NT2/D1 (cell line): ENCODE measurements at regions not wholly inside any gene's neighbourhood (a gene's known extent, or its start where the extent isn't known, plus 50 kb on each side); places are given as distances from the start of the nearest gene placed in this dataset.

ENCODE experiments used
- DNase-seq: peaks from one replicate; pipeline ENCODE4 v3.0.0-alpha.2; 2011; ENCODE audit warnings: low read depth, low spot score
- H3K27me3 ChIP-seq: 2 replicates; pipeline ENCODE4 v1.6.0; 2011; ENCODE audit warnings: mild to moderate bottlenecking; ENCODE audit not compliant: insufficient read length, insufficient read depth
- H3K36me3 ChIP-seq: 2 replicates; pipeline ENCODE4 v1.6.1; 2011; ENCODE audit warnings: mild to moderate bottlenecking, low read length, mixed read lengths; ENCODE audit not compliant: insufficient read depth, insufficient read length
- H3K4me1 ChIP-seq: 2 replicates; pipeline ENCODE4 v1.5.1; 2011; ENCODE audit not compliant: insufficient read depth, insufficient read length
- H3K4me3 ChIP-seq: 2 replicates; pipeline ENCODE4 v1.5.1; 2011; ENCODE audit warnings: low read depth; ENCODE audit not compliant: insufficient read length
- H3K9ac ChIP-seq: 2 replicates; pipeline ENCODE4 v1.6.0; 2011; ENCODE audit warnings: low read depth; ENCODE audit not compliant: insufficient read length
- H3K9me3 ChIP-seq: 2 replicates; pipeline ENCODE4 v1.5.1; 2011; ENCODE audit warnings: mild to moderate bottlenecking, low read length; ENCODE audit not compliant: insufficient read depth
- SUZ12 ChIP-seq: IDR thresholded peaks from 2 replicates; pipeline ENCODE4 v1.6.1; 2011; ENCODE audit not compliant: insufficient read length, insufficient read depth; ENCODE audit errors: extremely low read depth
- YY1 ChIP-seq: IDR thresholded peaks from 2 replicates; pipeline ENCODE4 v1.6.1; 2011; ENCODE audit not compliant: insufficient read length, insufficient read depth
- ZNF274 ChIP-seq: IDR thresholded peaks from 2 replicates; pipeline ENCODE4 v1.6.1; 2011; ENCODE audit warnings: mild to moderate bottlenecking, low read depth, low read length

DNA sequence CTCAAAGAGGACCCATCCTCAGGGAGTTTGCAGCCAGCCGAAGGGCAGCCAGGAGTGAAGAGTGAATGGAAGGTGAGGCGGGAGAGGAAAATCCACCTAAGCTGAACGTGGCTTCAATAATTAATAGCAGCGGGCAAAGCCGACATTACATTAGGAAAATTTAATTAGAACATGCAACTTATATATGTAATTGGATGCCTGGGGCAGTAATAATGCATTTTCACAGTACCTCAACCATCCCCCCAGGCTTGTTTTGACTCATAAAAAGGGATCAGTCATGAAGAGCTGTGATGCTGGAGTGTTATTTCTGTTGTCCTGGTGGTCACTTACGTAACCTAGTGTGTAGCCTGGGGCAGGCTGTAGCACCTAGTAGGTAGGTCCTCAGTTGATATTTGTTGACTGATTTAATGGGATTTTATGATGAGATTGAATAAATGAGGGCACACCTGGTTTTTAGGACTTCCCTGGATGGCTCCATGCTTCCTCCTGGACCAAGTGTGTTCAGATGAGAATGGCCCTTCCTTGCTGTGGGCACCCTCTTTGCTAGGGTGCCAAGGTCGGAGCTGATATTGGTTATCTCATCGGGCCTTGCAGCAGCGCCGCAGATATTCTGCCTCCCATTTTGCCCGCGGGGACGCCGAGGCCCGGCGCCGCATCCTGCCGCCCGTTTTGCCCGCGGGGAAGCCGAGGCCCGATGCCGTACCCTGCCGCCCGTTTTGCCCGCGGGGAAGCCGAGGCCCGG, 128.8 kb downstream of the CDH26 start:
- no peaks in the 10 kb centered on the region for H3K36me3 ChIP-seq
- TF ChIP-seq ZNF274, result no peak
- TF ChIP-seq YY1, result no peak
- no peak for TF ChIP-seq SUZ12
- no peaks in the 10 kb centered on the region for H3K4me1 ChIP-seq
- DNase-seq, result no peak
- no peak overlapping the region for H3K9ac ChIP-seq
- no peaks in the 10 kb centered on the region for H3K9me3 ChIP-seq
- H3K27me3 ChIP-seq, result peaks cover 6% of the 10 kb centered on the region
- H3K4me3 ChIP-seq, result no peak overlapping the region

DNA sequence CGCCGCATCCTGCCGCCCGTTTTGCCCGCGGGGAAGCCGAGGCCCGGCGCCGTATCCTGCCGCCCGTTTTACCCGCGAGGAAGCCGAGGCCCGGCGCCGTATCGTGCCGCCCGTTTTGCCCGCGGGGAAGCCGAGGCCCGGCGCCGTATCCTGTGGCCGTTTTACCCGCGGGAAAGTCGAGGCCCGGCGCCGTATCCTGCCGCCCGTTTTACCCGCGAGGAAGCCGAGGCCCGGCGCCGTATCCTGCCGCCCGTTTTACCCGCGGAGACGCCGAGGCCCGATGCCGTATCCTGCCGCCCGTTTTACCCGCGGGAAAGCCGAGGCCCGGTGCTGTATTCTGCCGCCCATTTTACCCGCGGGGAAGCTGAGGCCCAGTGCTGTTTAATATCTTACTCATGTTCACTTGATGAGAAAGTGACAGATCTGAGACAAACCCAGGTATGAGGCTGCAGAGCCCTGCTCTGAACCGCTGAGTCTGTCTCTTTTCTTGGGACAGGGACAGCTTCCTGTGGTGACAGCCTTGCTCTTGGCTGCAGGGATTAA, 129.4 kb downstream of the CDH26 start:
- H3K36me3 ChIP-seq, result no peaks in the 10 kb centered on the region
- H3K4me1 ChIP-seq, result no peaks in the 10 kb centered on the region
- H3K4me3 ChIP-seq, result no peak overlapping the region
- no peak for DNase-seq
- TF ChIP-seq YY1 (no peak), SUZ12 (no peak), ZNF274 (no peak)
- peaks cover 6% of the 10 kb centered on the region for H3K27me3 ChIP-seq
- H3K9me3 ChIP-seq, result no peaks in the 10 kb centered on the region
- no peak overlapping the region for H3K9ac ChIP-seq

DNA sequence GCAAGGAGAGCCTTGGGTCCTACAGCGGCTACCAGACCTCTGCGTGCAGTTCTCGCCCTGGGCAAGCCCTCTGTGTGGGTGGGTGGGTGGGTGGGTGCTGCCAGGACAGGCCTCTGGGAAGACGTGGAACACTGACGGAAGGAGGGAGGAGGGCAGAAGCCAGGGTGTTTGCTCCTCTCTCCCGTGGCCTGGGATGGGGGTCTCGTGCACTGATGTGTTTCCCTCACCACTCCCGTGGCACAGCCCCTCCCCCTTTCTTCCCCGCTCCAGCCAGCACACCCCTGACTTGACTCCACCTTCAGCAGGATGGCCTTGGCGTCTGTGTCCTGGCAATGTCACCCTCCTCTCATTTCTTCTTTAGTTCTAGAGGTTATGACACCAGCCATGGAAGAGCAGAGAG, 130.0 kb downstream of the CDH26 start:
- DNase-seq, result no peak
- TF ChIP-seq SUZ12 (no peak), ZNF274 (no peak), YY1 (no peak)
- Histone ChIP-seq H3K36me3 (no peaks in the 10 kb centered on the region), H3K9ac (no peak overlapping the region), H3K27me3 (peaks cover 6% of the 10 kb centered on the region), H3K4me3 (no peak overlapping the region), H3K4me1 (no peaks in the 10 kb centered on the region), H3K9me3 (peaks cover 4% of the 10 kb centered on the region; the same call in 1 of the 2 replicates)

DNA sequence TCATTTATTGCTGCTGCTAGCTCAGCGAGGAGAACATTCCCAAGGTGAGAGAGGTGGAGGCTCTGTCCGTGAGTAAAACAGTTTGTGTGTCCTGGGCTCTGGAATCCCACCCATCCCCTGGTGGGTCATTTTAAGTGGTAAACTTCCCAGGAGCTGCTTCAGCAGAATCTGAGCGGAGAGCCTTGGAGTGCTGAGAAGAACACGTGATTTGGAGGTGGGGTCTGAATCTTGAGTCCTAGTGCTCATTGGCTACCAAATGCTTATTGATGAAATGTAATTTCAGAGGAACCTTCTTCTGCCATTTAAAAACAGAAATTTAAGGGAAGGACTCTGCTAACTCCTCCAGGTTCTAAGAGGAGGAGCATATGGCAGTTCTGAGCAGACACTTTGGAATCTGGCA, 132.4 kb downstream of the CDH26 start:
- no peak overlapping the region for H3K4me3 ChIP-seq
- H3K9me3 ChIP-seq, result peaks cover 6% of the 10 kb centered on the region; the same call in 1 of the 2 replicates
- TF ChIP-seq YY1 (no peak), ZNF274 (no peak), SUZ12 (no peak)
- H3K9ac ChIP-seq, result no peak overlapping the region
- no peak for DNase-seq
- H3K4me1 ChIP-seq, result no peaks in the 10 kb centered on the region
- peaks cover 6% of the 10 kb centered on the region for H3K27me3 ChIP-seq
- no peaks in the 10 kb centered on the region for H3K36me3 ChIP-seq

DNA sequence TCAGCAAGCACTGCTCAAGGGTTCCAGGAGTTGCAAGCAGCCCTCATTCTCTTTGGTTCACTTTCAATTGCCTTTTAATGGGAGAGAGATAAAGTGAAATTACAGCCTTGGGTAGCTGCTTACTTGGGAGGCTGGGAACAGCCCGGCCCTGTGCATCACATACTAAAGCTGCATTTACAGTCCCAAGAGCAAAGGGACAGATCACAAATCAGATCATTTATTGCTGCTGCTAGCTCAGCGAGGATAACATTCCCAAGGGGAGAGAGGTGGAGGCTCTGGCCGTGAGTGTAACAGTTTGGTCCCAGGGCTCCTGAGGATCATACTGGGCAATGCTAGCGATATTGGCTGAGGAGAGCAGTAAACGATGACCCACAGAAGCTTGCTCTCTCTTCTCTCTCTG, 133.1 kb downstream of the CDH26 start:
- no peaks in the 10 kb centered on the region for H3K36me3 ChIP-seq
- H3K9ac ChIP-seq, result no peak overlapping the region
- H3K27me3 ChIP-seq, result peaks cover 1% of the 10 kb centered on the region
- H3K9me3 ChIP-seq, result peaks cover 6% of the 10 kb centered on the region; the same call in 1 of the 2 replicates
- no peak overlapping the region for H3K4me3 ChIP-seq
- H3K4me1 ChIP-seq, result no peaks in the 10 kb centered on the region
- no peak for DNase-seq
- no peak for TF ChIP-seq YY1
- TF ChIP-seq ZNF274, result no peak
- TF ChIP-seq SUZ12, result no peak

DNA sequence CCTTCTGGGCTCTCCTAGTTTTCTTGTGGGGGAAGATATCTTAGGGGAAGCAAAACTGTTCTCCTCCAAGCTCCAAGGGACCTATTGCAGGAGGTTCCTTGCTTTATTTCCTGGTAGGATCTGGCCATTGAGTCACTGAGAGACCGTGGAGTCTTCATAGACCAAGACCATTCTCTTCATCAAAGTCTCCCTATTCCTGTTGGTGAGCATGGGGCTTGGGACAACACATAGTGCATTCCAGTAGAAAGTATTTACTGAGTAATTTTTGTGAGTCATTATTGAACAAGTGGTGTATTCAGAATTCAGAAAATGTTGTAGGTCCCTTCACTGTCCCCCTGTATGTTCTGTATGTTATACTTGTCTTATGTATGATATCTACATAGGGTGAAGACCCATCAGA, 133.6 kb downstream of the CDH26 start:
- H3K4me3 ChIP-seq, result no peak overlapping the region
- H3K27me3 ChIP-seq, result peaks cover 2% of the 10 kb centered on the region
- no peak overlapping the region for H3K9ac ChIP-seq
- no peak for TF ChIP-seq YY1
- H3K9me3 ChIP-seq, result peaks cover 6% of the 10 kb centered on the region; the same call in 1 of the 2 replicates
- no peaks in the 10 kb centered on the region for H3K4me1 ChIP-seq
- no peaks in the 10 kb centered on the region for H3K36me3 ChIP-seq
- DNase-seq, result no peak

DNA sequence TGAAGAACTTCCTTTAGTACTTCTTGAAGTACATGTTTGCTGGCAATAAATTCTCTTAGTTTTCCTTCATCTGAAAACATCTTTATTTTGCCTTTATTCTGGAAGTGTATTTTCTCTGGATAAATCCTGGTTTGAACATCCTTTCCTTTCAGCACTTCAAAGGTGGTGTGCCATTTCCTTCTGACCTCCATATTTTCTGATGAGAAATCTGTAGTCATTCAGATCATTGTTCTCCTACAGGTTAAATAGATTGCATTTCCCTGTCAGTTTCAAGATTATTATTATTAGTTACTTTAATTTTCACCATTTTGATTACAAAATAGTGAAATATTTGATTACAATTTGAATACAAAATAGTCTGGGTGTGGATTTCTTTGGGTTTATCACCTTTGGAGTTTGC, 134.5 kb downstream of the CDH26 start:
- no peak for DNase-seq
- peaks cover 8% of the 10 kb centered on the region; the same call in 1 of the 2 replicates for H3K9me3 ChIP-seq
- no peaks in the 10 kb centered on the region for H3K36me3 ChIP-seq
- H3K4me1 ChIP-seq, result no peaks in the 10 kb centered on the region
- H3K4me3 ChIP-seq, result no peak overlapping the region
- TF ChIP-seq YY1 (no peak), ZNF274 (no peak), SUZ12 (no peak)
- peaks cover 2% of the 10 kb centered on the region for H3K27me3 ChIP-seq
- H3K9ac ChIP-seq, result no peak overlapping the region

DNA sequence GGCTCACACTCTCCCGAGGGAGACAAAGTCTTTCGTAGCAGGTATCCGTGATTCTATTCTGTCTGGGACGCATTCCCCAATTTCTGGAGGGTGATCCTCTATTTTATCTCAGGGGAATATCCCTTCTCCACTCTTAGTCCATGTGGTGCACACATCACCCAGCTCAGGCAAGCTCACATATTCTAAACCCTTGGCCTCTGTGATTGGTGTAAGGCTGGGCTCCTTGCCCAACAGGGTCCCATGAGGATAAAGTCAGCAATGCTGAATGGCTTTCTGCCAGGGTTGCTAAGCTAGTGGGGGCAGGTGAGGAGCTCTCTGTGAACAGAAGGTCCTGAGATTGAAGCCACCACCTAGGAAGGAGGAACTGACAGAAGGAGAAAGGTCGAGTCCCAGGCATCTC, 137.2 kb downstream of the CDH26 start:
- no peak for DNase-seq
- H3K27me3 ChIP-seq, result peaks cover 2% of the 10 kb centered on the region
- H3K36me3 ChIP-seq, result no peaks in the 10 kb centered on the region
- TF ChIP-seq YY1 (no peak), SUZ12 (no peak), ZNF274 (no peak)
- H3K9ac ChIP-seq, result no peak overlapping the region
- no peak overlapping the region for H3K4me3 ChIP-seq
- peaks cover 17% of the 10 kb centered on the region; the same call in 1 of the 2 replicates for H3K9me3 ChIP-seq
- H3K4me1 ChIP-seq, result no peaks in the 10 kb centered on the region
